ENCODE measurements at regions not wholly inside any gene's neighbourhood (a gene's known extent, or its start where the extent isn't known, plus 50 kb on each side); places are given as distances from the start of the nearest gene placed in this dataset.

DNA sequence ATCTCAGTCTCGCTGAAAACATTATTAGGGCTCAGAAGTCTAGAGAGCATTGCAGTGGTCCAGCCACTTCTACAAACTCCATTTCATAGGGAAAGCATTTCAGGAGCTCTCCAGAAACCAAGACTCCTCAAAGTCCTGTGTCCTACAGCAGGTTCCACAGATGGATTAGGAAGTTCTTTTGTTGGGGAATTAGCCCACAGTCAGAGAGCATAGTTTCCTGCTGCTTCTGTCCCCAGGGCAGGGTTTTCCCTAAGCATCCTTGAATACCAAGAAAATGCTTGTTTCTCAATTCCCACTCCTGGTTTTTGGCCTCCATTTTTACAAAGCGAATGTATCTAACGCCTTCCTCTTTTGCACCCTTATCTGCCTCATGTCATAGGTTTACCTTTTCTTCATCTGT, 235.9 kb upstream of the PODXL start:
- TF ChIP-seq POLR2A (IDR thresholded peaks at IDR 0.05) = no peak
- TF ChIP-seq, protein P1, sequence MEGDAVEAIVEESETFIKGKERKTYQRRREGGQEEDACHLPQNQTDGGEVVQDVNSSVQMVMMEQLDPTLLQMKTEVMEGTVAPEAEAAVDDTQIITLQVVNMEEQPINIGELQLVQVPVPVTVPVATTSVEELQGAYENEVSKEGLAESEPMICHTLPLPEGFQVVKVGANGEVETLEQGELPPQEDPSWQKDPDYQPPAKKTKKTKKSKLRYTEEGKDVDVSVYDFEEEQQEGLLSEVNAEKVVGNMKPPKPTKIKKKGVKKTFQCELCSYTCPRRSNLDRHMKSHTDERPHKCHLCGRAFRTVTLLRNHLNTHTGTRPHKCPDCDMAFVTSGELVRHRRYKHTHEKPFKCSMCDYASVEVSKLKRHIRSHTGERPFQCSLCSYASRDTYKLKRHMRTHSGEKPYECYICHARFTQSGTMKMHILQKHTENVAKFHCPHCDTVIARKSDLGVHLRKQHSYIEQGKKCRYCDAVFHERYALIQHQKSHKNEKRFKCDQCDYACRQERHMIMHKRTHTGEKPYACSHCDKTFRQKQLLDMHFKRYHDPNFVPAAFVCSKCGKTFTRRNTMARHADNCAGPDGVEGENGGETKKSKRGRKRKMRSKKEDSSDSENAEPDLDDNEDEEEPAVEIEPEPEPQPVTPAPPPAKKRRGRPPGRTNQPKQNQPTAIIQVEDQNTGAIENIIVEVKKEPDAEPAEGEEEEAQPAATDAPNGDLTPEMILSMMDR (IDR thresholded peaks at IDR 0.05) = no peak
